ENCODE measurements at regions not wholly inside any gene's neighbourhood (a gene's known extent, or its start where the extent isn't known, plus 50 kb on each side); places are given as distances from the start of the nearest gene placed in this dataset.

DNA sequence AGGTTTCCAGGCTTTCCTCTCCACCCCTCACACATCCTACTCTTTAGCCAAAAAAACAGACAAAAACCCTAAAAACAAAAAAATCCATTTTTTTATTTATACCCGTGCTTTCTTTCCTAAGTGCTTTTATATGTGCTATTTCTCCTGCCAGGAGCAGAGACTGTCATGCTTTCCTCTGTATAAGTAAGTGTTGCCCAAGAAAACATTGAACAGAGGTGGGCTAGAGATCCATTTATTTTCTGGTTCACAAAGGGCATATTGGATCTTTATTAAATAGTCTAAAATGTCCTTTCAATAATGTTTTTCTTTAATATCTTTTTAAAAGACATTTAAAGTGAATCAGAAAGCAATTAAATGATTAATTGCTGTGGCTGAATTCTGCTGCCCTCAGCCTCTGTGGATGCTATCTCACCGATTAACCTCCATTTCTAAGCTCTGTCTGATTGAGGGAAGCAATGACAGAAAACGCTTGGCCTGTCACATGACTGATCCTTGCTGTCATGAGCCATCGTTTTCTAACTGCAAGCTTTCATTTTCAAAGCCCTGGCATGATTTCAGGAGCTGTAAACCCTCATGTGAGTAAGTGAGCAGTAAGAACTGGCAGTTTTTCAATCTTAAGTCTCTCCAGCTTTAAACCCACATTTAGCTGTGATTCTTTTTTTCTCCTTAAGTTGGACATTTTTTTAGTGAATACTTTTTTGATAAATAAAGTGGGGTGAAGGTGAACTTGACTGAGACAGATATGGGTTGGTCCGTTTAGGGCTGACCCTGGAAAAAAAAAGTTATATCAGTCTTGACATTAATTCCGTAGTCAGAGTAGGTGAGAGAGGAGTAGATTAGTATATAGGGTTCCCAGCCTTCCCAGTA, 180.7 kb upstream of the PGRMC2 start:
- ATAC-seq (peak; percentile 84 to 94), DNase-seq (peak; percentile 62 to 77)
- Histone ChIP-seq H3K9me3 (no peaks in the 10 kb centered on the region), H3K27ac (peak overlapping the region; percentile 14 to 48 (median 38)), H3K4me1 (peaks cover 6 to 18% of the 10 kb centered on the region in 2 donors), H3K27me3 (no peaks in the 10 kb centered on the region), H3K4me3 (peak overlapping the region in 1 of 4 donors; percentile 23), H3K36me3 (no peaks in the 10 kb centered on the region)
- TF ChIP-seq CTCF (IDR thresholded peaks at IDR 0.05 in 4 of 5, conservative IDR thresholded peaks at IDR 0.05 in 1 of 5) = no peak
- peak in 1 of 2 donors; percentile 17 for TF ChIP-seq POLR2A (IDR thresholded peaks at IDR 0.05)
- in situ Hi-C loops (cut with MboI; ENCODE audit: low sequenced_read_pairs in 4 of 4) (loop anchor here in 1 of 4 donors (25.0 kb wide), 1 partner anchor 394 kb away; no protein-coding TSS in a partner anchor), intact Hi-C loops (cut with DNase I; ENCODE audit: low total_unique reads) (no loop called here)

- Histone ChIP-seq H3K27me3 (no peaks in the 10 kb centered on the region), H3K9me3 (no peaks in the 10 kb centered on the region), H3K36me3 (no peaks in the 10 kb centered on the region), H3K4me3 (no peak overlapping the region), H3K4me1 (peaks cover 6 to 13% of the 10 kb centered on the region in 2 donors), H3K27ac (no peak overlapping the region)
- in situ Hi-C loops (cut with MboI; ENCODE audit: low sequenced_read_pairs in 4 of 4) (loop anchor here in 1 of 4 donors (25.0 kb wide), 1 partner anchor 397 kb away; no protein-coding TSS in a partner anchor), intact Hi-C loops (cut with DNase I; ENCODE audit: low total_unique reads) (no loop called here)
- no peak for DNase-seq
- TF ChIP-seq CTCF (IDR thresholded peaks at IDR 0.05 in 4 of 5, conservative IDR thresholded peaks at IDR 0.05 in 1 of 5) (no peak), POLR2A (IDR thresholded peaks at IDR 0.05) (no peak)
- ATAC-seq = no peak
Measured at GRCh38 chr4:128465523-128465922, 177.9 kb upstream of the PGRMC2 start.

DNA sequence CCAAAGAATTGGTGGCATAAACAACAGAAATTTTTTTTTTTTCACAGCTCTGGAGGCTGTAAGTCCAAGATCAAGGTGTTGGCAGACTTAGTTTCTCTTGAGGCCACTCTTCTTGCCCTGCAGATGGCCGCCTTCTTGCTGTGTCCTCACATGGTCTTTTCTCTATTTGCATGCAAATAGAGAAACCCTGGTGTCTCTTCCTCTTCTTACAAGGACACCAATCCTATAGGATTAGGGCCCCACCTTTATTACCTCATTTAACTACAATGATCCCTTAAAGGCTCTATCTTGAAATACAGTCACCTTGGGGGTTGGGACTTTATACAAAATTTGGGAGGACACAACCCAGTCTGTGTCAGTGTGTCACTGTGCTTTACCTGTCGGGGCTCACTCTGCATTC, 175.4 kb upstream of the PGRMC2 start:
- DNase-seq = no peak
- H3K27me3 ChIP-seq = no peaks in the 10 kb centered on the region
- H3K4me3 ChIP-seq = no peak overlapping the region
- in situ Hi-C loops (cut with MboI; ENCODE audit: low sequenced_read_pairs in 4 of 4) = loop anchor here in 1 of 4 donors (25.0 kb wide), 1 partner anchor 399 kb away; no protein-coding TSS in a partner anchor
- intact Hi-C loops (cut with DNase I; ENCODE audit: low total_unique reads) = no loop called here
- ATAC-seq = no peak
- no peak overlapping the region for H3K27ac ChIP-seq
- H3K9me3 ChIP-seq = no peaks in the 10 kb centered on the region
- no peak for TF ChIP-seq POLR2A (IDR thresholded peaks at IDR 0.05)
- no peak for TF ChIP-seq CTCF (IDR thresholded peaks at IDR 0.05 in 4 of 5, conservative IDR thresholded peaks at IDR 0.05 in 1 of 5)
- H3K36me3 ChIP-seq = no peaks in the 10 kb centered on the region
- H3K4me1 ChIP-seq = peaks cover 4 to 5% of the 10 kb centered on the region in 2 donors

GRCh38 chr4:128462103-128462783, 174.6 kb upstream of the PGRMC2 start:
- ATAC-seq = no peak
- intact Hi-C loops (cut with DNase I; ENCODE audit: low total_unique reads) = no loop called here

More at GRCh38 chr4:128462103-128462783, 174.6 kb upstream of the PGRMC2 start:
- Histone ChIP-seq H3K27ac (no peak overlapping the region), H3K4me1 (peaks cover 0 to 4% of the 10 kb centered on the region in 2 donors), H3K36me3 (no peaks in the 10 kb centered on the region), H3K4me3 (no peak overlapping the region), H3K9me3 (no peaks in the 10 kb centered on the region), H3K27me3 (no peaks in the 10 kb centered on the region)
- no peak for TF ChIP-seq POLR2A (IDR thresholded peaks at IDR 0.05)
- no peak for TF ChIP-seq CTCF (IDR thresholded peaks at IDR 0.05 in 4 of 5, conservative IDR thresholded peaks at IDR 0.05 in 1 of 5)
- DNase-seq = no peak
- in situ Hi-C loops (cut with MboI; ENCODE audit: low sequenced_read_pairs in 4 of 4) = loop anchor here in 1 of 4 donors (25.0 kb wide), 1 partner anchor 400 kb away; no protein-coding TSS in a partner anchor

Measured in gastrocnemius medialis (tissue), 4 donors.